WTC11 (cell line): ENCODE measurements at regions not wholly inside any gene's neighbourhood (a gene's known extent, or its start where the extent isn't known, plus 50 kb on each side); places are given as distances from the start of the nearest gene placed in this dataset.

Experiments
- ATAC-seq: fragments of 200-7000 bp; cut with Tn5 transposase; 2 replicates; pipeline ENCODE4 v1.10.0; 2021; ENCODE audit warnings: mild to moderate bottlenecking, moderate library complexity
- CTCF ChIA-PET: fragments of 300-600 bp; sonication (Branson Sonifier 250); formaldehyde crosslinking; loops from one replicate; lab custom pipeline; 2021; ENCODE audit warnings: antibody characterized with exemption; lab: Charles Lee
- POLR2A ChIA-PET: fragments of 350-600 bp; sonication (Branson Sonifier 250); formaldehyde crosslinking; loops from one replicate; lab custom pipeline; 2021; ENCODE audit warnings: antibody characterized with exemption; lab: Charles Lee
- DNase-seq: peaks from one replicate; pipeline ENCODE4 v3.0.0; 2021; ENCODE audit warnings: low spot score
- H3K27ac Mint-ChIP-seq: 2 replicates; pipeline ENCODE4 v1.8.0; 2021; ENCODE audit warnings: mixed read lengths
- H3K27me3 Mint-ChIP-seq: 2 replicates; pipeline ENCODE4 v1.8.0; 2021; ENCODE audit warnings: low read depth, mild to moderate bottlenecking, moderate library complexity, mixed read lengths
- H3K36me3 Mint-ChIP-seq: 2 replicates; pipeline ENCODE4 v1.8.0; 2021; ENCODE audit warnings: mixed read lengths
- H3K4me1 Mint-ChIP-seq: 2 replicates; pipeline ENCODE4 v1.8.0; 2022; ENCODE audit warnings: mixed read lengths
- H3K4me3 Mint-ChIP-seq: 2 replicates; pipeline ENCODE4 v1.8.0; 2021; ENCODE audit warnings: mild to moderate bottlenecking, moderate library complexity, mixed read lengths
- H3K9me3 Mint-ChIP-seq: 2 replicates; pipeline ENCODE4 v1.8.0; 2021; ENCODE audit warnings: mixed read lengths
- ATF1 ChIP-seq: sonication (generic); formaldehyde crosslinking; IDR thresholded peaks from 2 replicates; pipeline ENCODE4 v1.8.1; 2023; ENCODE audit warnings: mild to moderate bottlenecking, moderate library complexity, missing genetic modification reagents
- GRHL2 ChIP-seq: fragments of 250-450 bp; sonication (Bioruptor Pico); IDR thresholded peaks from 2 replicates; pipeline ENCODE4 v1.8.0; 2022; ENCODE audit warnings: mild to moderate bottlenecking, moderate library complexity; ENCODE audit not compliant: insufficient replicate concordance, severe bottlenecking
- GTF2I ChIP-seq: fragments of 250-450 bp; sonication (Bioruptor Pico); conservative IDR thresholded peaks from 2 replicates; pipeline ENCODE4 v1.4.0; 2021; ENCODE audit warnings: mild to moderate bottlenecking
- IRF2 ChIP-seq: sonication (generic); formaldehyde crosslinking; IDR thresholded peaks from 2 replicates; pipeline ENCODE4 v1.8.0; 2022; ENCODE audit warnings: low read depth, missing genetic modification reagents, borderline replicate concordance
- JAZF1 ChIP-seq: fragments of 250-450 bp; sonication (Bioruptor Pico); IDR thresholded peaks from 2 replicates; pipeline ENCODE4 v1.9.0; 2021; ENCODE audit warnings: moderate library complexity, mild to moderate bottlenecking, inconsistent platforms
- NFATC4 ChIP-seq: fragments of 250-450 bp; sonication (Bioruptor Pico); IDR thresholded peaks from 2 replicates; pipeline ENCODE4 v1.9.0; 2021; ENCODE audit warnings: mild to moderate bottlenecking
- ZNF532 ChIP-seq: fragments of 250-450 bp; sonication (Bioruptor Pico); IDR thresholded peaks from 2 replicates; pipeline ENCODE4 v1.9.0; 2021; ENCODE audit warnings: mild to moderate bottlenecking, borderline replicate concordance
- TF ChIP-seq, protein P1 (sequence below): sonication (generic); formaldehyde crosslinking; IDR thresholded peaks from 2 replicates; pipeline ENCODE4 v1.8.0; 2022; ENCODE audit warnings: mild to moderate bottlenecking, missing genetic modification reagents
- TF ChIP-seq, protein P2 (sequence below): sonication (generic); formaldehyde crosslinking; IDR thresholded peaks from 2 replicates; pipeline ENCODE4 v1.8.1; 2023; ENCODE audit warnings: mild to moderate bottlenecking, missing genetic modification reagents
- TF ChIP-seq, protein P3 (sequence below): sonication (generic); formaldehyde crosslinking; IDR thresholded peaks from 2 replicates; pipeline ENCODE4 v1.8.1; 2023; ENCODE audit warnings: mild to moderate bottlenecking, missing genetic modification reagents, moderate library complexity

GRCh38 chr17:59485946-59486345, 79.5 kb upstream of the DHX40 start (continued):
- TF ChIP-seq JAZF1 (CRISPR knock-in tag) (no peak), IRF2 (CRISPR knock-in tag) (no peak)
- TF ChIP-seq, protein P1, sequence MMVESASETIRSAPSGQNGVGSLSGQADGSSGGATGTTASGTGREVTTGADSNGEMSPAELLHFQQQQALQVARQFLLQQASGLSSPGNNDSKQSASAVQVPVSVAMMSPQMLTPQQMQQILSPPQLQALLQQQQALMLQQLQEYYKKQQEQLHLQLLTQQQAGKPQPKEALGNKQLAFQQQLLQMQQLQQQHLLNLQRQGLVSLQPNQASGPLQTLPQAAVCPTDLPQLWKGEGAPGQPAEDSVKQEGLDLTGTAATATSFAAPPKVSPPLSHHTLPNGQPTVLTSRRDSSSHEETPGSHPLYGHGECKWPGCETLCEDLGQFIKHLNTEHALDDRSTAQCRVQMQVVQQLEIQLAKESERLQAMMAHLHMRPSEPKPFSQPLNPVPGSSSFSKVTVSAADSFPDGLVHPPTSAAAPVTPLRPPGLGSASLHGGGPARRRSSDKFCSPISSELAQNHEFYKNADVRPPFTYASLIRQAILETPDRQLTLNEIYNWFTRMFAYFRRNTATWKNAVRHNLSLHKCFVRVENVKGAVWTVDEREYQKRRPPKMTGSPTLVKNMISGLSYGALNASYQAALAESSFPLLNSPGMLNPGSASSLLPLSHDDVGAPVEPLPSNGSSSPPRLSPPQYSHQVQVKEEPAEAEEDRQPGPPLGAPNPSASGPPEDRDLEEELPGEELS (CRISPR knock-in tag), result no peak
- TF ChIP-seq, protein P2, sequence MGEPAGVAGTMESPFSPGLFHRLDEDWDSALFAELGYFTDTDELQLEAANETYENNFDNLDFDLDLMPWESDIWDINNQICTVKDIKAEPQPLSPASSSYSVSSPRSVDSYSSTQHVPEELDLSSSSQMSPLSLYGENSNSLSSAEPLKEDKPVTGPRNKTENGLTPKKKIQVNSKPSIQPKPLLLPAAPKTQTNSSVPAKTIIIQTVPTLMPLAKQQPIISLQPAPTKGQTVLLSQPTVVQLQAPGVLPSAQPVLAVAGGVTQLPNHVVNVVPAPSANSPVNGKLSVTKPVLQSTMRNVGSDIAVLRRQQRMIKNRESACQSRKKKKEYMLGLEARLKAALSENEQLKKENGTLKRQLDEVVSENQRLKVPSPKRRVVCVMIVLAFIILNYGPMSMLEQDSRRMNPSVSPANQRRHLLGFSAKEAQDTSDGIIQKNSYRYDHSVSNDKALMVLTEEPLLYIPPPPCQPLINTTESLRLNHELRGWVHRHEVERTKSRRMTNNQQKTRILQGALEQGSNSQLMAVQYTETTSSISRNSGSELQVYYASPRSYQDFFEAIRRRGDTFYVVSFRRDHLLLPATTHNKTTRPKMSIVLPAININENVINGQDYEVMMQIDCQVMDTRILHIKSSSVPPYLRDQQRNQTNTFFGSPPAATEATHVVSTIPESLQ, result no peak

DNA sequence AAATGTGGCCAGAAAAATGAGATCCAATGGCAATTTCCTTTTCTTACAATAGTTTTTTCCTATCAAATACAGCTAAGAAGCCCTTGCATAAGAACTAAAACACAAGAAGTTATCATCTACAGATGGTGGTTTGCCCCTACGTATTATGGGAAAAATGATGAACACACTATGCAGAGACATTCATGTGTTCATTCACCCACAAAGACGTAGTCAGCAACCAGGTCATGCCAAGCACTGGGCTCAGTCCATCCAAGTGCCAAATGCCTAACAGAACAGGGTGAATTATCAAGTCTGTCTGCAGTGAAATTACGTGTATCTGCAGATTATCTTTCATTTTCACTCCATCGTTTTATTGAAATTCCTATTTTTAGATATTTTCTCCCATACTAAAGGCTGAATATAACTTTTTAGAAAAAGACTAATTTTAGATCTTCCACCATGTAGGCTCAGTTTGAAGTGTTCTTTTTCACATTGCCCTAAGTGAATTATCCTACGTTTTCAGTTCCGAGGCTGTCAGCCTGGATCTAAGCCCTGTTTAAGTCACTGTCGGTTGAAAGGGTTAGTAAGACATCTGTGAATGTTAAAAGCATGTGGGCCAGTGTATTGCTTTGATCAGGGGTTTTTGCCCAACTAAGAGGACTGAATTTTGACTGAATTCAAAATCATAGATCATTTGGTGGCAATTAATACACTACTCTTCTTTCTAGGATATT, 78.1 kb upstream of the DHX40 start:
- POLR2A ChIA-PET, result no interaction called here
- H3K36me3 Mint-ChIP-seq, result no peaks in the 10 kb centered on the region

DNA sequence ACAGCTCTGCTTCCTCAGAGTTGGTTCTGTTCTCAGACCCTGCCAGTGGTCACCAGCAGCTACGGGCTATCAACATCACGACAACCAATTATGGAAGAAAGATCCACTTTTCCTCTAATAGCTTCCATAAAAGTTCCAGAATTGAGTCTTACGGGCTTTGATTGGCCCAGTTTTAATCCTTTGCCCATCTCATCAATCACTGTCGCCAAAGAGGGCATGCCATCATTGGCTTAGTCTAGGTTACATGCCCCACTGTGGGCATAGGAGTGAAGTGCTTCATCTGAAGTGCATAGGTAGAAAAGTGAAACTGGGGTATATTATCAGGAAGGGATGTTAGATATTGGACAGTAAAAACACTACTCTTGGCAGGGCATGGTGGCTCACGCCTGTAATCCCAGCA, 76.6 kb upstream of the DHX40 start:
- TF ChIP-seq GTF2I (CRISPR knock-in tag), result no peak
- no peak for TF ChIP-seq ZNF532 (CRISPR knock-in tag)
- Mint-ChIP-seq H3K4me1 (no peaks in the 10 kb centered on the region), H3K4me3 (no peak overlapping the region), H3K27me3 (no peaks in the 10 kb centered on the region), H3K27ac (no peak overlapping the region), H3K36me3 (no peaks in the 10 kb centered on the region), H3K9me3 (no peaks in the 10 kb centered on the region)
- no peak for ATAC-seq
- POLR2A ChIA-PET, result no interaction called here
- CTCF ChIA-PET, result interaction anchor here (1.0 kb wide), 1 partner anchor 159 kb away, joined by 3 read pairs; no protein-coding TSS in a partner anchor
- no peak for DNase-seq

More for the DNA sequence above, 78.1 kb upstream of the DHX40 start:
- no peaks in the 10 kb centered on the region for H3K9me3 Mint-ChIP-seq
- H3K27ac Mint-ChIP-seq, result no peak overlapping the region
- DNase-seq, result no peak
- no peaks in the 10 kb centered on the region for H3K27me3 Mint-ChIP-seq
- TF ChIP-seq ATF1 (no peak), NFATC4 (CRISPR knock-in tag) (no peak), GRHL2 (CRISPR knock-in tag) (no peak)
- TF ChIP-seq, protein P3, sequence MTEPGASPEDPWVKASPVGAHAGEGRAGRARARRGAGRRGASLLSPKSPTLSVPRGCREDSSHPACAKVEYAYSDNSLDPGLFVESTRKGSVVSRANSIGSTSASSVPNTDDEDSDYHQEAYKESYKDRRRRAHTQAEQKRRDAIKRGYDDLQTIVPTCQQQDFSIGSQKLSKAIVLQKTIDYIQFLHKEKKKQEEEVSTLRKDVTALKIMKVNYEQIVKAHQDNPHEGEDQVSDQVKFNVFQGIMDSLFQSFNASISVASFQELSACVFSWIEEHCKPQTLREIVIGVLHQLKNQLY (CRISPR knock-in tag), result no peak
- no peak for ATAC-seq
- no peaks in the 10 kb centered on the region for H3K4me1 Mint-ChIP-seq
- no peak overlapping the region for H3K4me3 Mint-ChIP-seq
- CTCF ChIA-PET, result no interaction called here
